CD4-positive, alpha-beta T cell treated with Interleukin-15 for 1 hour (primary cell): ENCODE measurements at regions not wholly inside any gene's neighbourhood (a gene's known extent, or its start where the extent isn't known, plus 50 kb on each side); places are given as distances from the start of the nearest gene placed in this dataset.

Experiments used
- DNase-seq: peaks from one replicate; pipeline ENCODE4 v3.0.0-alpha.2; 2020

GRCh38 chr1:239436286-239436685 is 49.9 kb downstream of the CHRM3 start:
- DNase-seq: no peak

GRCh38 chr1:239437822-239438221 is 51.5 kb downstream of the CHRM3 start:
- DNase-seq: no peak

GRCh38 chr1:239438891-239439290 is 52.5 kb downstream of the CHRM3 start:
- no peak for DNase-seq

- DNase-seq: no peak
These were observed 57.0 kb downstream of the CHRM3 start for GRCh38 chr1:239443361-239443760.

- no peak for DNase-seq
These were observed 60.2 kb downstream of the CHRM3 start for GRCh38 chr1:239446611-239447010.

- DNase-seq: no peak
These were observed 62.5 kb downstream of the CHRM3 start for GRCh38 chr1:239448911-239449310.

- no peak for DNase-seq
These were observed 69.4 kb downstream of the CHRM3 start for GRCh38 chr1:239455743-239456142.

GRCh38 chr1:239456788-239457187 is 70.4 kb downstream of the CHRM3 start:
- no peak for DNase-seq

GRCh38 chr1:239457491-239458143 is 71.2 kb downstream of the CHRM3 start:
- no peak for DNase-seq

GRCh38 chr1:239458144-239458500 is 71.8 kb downstream of the CHRM3 start:
- no peak for DNase-seq

GRCh38 chr1:239467730-239468129 is 81.4 kb downstream of the CHRM3 start:
- DNase-seq: no peak

- no peak for DNase-seq
These were observed 91.7 kb downstream of the CHRM3 start for GRCh38 chr1:239478069-239478468.

- DNase-seq: no peak
These were observed 97.0 kb downstream of the CHRM3 start for GRCh38 chr1:239483391-239483790.

- DNase-seq: no peak
These were observed 107.5 kb downstream of the CHRM3 start for GRCh38 chr1:239493811-239494414.

- DNase-seq: no peak
These were observed 118.7 kb downstream of the CHRM3 start for GRCh38 chr1:239505094-239505493.

GRCh38 chr1:239507826-239508225 is 121.5 kb downstream of the CHRM3 start:
- no peak for DNase-seq

GRCh38 chr1:239511875-239512274 is 125.5 kb downstream of the CHRM3 start:
- DNase-seq: no peak

- no peak for DNase-seq
These were observed 130.2 kb downstream of the CHRM3 start for GRCh38 chr1:239516579-239516978.

GRCh38 chr1:239526391-239526790 is 140.0 kb downstream of the CHRM3 start:
- DNase-seq: no peak

GRCh38 chr1:239527051-239527693 is 140.8 kb downstream of the CHRM3 start:
- no peak for DNase-seq

GRCh38 chr1:239536165-239536849 is 149.9 kb downstream of the CHRM3 start:
- DNase-seq: no peak

GRCh38 chr1:239537795-239538194 is 151.4 kb downstream of the CHRM3 start:
- no peak for DNase-seq

GRCh38 chr1:239538239-239538988 is 152.0 kb downstream of the CHRM3 start:
- DNase-seq: no peak
